ENCODE measurements at regions not wholly inside any gene's neighbourhood (a gene's known extent, or its start where the extent isn't known, plus 50 kb on each side); places are given as distances from the start of the nearest gene placed in this dataset.

DNA sequence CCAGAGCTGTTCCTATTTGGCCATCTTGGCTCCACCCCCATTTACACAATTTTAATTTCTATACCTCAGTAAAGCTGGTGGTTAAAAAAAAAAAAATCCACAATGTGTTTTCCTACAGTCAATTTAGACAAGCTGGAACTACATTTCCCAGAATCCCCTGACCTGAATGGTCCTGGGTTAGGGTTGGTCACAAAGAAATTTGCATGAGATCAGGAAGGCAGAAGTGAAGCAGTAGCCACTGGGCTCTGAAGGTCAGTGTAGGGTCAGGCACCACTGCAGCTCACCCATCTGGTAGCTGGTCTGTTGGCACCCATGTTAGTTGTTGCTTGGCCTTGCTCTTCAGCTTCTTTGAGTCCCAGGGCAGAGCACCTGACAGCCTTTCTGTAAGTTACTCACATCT lies 210.7 kb upstream of the API5 start:
- TF ChIP-seq POLR2A (IDR thresholded peaks at IDR 0.05): no peak
- TF ChIP-seq, protein P1, sequence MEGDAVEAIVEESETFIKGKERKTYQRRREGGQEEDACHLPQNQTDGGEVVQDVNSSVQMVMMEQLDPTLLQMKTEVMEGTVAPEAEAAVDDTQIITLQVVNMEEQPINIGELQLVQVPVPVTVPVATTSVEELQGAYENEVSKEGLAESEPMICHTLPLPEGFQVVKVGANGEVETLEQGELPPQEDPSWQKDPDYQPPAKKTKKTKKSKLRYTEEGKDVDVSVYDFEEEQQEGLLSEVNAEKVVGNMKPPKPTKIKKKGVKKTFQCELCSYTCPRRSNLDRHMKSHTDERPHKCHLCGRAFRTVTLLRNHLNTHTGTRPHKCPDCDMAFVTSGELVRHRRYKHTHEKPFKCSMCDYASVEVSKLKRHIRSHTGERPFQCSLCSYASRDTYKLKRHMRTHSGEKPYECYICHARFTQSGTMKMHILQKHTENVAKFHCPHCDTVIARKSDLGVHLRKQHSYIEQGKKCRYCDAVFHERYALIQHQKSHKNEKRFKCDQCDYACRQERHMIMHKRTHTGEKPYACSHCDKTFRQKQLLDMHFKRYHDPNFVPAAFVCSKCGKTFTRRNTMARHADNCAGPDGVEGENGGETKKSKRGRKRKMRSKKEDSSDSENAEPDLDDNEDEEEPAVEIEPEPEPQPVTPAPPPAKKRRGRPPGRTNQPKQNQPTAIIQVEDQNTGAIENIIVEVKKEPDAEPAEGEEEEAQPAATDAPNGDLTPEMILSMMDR (IDR thresholded peaks at IDR 0.05): no peak

Data from esophagus squamous epithelium (tissue), 4 donors.